ENCODE measurements at regions not wholly inside any gene's neighbourhood (a gene's known extent, or its start where the extent isn't known, plus 50 kb on each side); places are given as distances from the start of the nearest gene placed in this dataset.
"Not testable (repeated sequence)": the region's sequence is repeated elsewhere in the genome, so short reads cannot be mapped to it uniquely, and the experiment has no call there.

- Histone ChIP-seq H2BK12ac (ENCODE audit: insufficient read length, low read depth, low read length) (no peak overlapping the region), H3K79me1 (ENCODE audit: insufficient read depth, low read depth, low read length, poor library complexity, severe bottlenecking) (no peaks in the 10 kb centered on the region), H3K4me1 (ENCODE audit: insufficient read depth, low read length) (no peaks in the 10 kb centered on the region), H2AFZ (ENCODE audit: low read length) (no peak overlapping the region), H3K79me2 (ENCODE audit: insufficient read depth, low read length) (no peaks in the 10 kb centered on the region), H3K4me2 (ENCODE audit: insufficient read depth, insufficient read length, low read length) (no peak overlapping the region), H2BK15ac (ENCODE audit: low read depth, low read length) (no peak overlapping the region), H3K18ac (ENCODE audit: insufficient read length, low read depth, low read length) (no peak overlapping the region), H3K4ac (ENCODE audit: low read depth, low read length) (no peak overlapping the region), H4K91ac (ENCODE audit: insufficient read length, low read depth, low read length) (no peak overlapping the region), H3K27ac (ENCODE audit: insufficient read length, low read depth, low read length) (no peak overlapping the region), H2AK5ac (ENCODE audit: insufficient read length, low read length) (no peak overlapping the region), H3K56ac (ENCODE audit: insufficient read length, low read depth, low read length) (no peak overlapping the region), H2BK120ac (ENCODE audit: low read depth, low read length, poor library complexity, severe bottlenecking) (no peak overlapping the region), H3K23ac (ENCODE audit: insufficient read length, low read depth, low read length) (no peak overlapping the region), H3K14ac (ENCODE audit: insufficient read depth, low read length) (no peak overlapping the region), H4K5ac (ENCODE audit: insufficient read length, low read depth, low read length) (no peak overlapping the region), H3K23me2 (ENCODE audit: insufficient read length, low read depth, low read length, poor library complexity, severe bottlenecking) (no peaks in the 10 kb centered on the region), H3T11ph (ENCODE audit: low read length) (no peak overlapping the region), H3K9ac (ENCODE audit: extremely low read depth, insufficient read length, low read length) (no peak overlapping the region), H4K20me1 (ENCODE audit: control insufficient read depth, insufficient read depth, insufficient read length) (no peaks in the 10 kb centered on the region), H4K8ac (replicated peaks; ENCODE audit: insufficient read length, low read depth, low read length) (no peak overlapping the region), H2BK5ac (ENCODE audit: insufficient read length, low read length) (no peak overlapping the region), H3K27me3 (ENCODE audit: insufficient read depth, low read length) (no peaks in the 10 kb centered on the region), H2BK20ac (ENCODE audit: low read depth, low read length, poor library complexity, severe bottlenecking) (no peak overlapping the region), H3K9me3 (ENCODE audit: control insufficient read depth, low read depth, low read length) (no peaks in the 10 kb centered on the region)
- no peaks in the 10 kb centered on the region for H3K36me3 Mint-ChIP-seq (ENCODE audit: insufficient read depth in 1 of 3, low read depth in 3 of 3)
- WGBS (ENCODE audit: extremely low coverage, insufficient read length, low lambda C conversion rate): no CpG with 5 or more reads among the region's 12 CpGs
- no peaks in the 10 kb centered on the region for H3K9me3 Mint-ChIP-seq
- H3K4me1 Mint-ChIP-seq: peaks cover 3 to 15% of the 10 kb centered on the region in 2 experiments
- H3K27me3 Mint-ChIP-seq (ENCODE audit: low read depth): peaks cover 9% of the 10 kb centered on the region
- no peak overlapping the region for H3K4me3 Mint-ChIP-seq
- H3K27ac Mint-ChIP-seq: peak overlapping the region in 1 of 3 experiments; percentile 38; a peak in 1 of 7 replicates
- DNase-seq: no peak
- TF ChIP-seq, protein P1, sequence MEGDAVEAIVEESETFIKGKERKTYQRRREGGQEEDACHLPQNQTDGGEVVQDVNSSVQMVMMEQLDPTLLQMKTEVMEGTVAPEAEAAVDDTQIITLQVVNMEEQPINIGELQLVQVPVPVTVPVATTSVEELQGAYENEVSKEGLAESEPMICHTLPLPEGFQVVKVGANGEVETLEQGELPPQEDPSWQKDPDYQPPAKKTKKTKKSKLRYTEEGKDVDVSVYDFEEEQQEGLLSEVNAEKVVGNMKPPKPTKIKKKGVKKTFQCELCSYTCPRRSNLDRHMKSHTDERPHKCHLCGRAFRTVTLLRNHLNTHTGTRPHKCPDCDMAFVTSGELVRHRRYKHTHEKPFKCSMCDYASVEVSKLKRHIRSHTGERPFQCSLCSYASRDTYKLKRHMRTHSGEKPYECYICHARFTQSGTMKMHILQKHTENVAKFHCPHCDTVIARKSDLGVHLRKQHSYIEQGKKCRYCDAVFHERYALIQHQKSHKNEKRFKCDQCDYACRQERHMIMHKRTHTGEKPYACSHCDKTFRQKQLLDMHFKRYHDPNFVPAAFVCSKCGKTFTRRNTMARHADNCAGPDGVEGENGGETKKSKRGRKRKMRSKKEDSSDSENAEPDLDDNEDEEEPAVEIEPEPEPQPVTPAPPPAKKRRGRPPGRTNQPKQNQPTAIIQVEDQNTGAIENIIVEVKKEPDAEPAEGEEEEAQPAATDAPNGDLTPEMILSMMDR (conservative IDR thresholded peaks at IDR 0.05): no peak
Measured at GRCh38 chr11:134853992-134854991, 442.2 kb upstream of the B3GAT1 start.

GRCh38 chr11:134851503-134852224 is 439.6 kb upstream of the B3GAT1 start:
- H4K20me1 ChIP-seq (ENCODE audit: control insufficient read depth, insufficient read depth, insufficient read length); H3K18ac ChIP-seq (ENCODE audit: insufficient read length, low read depth, low read length); H2BK20ac ChIP-seq (ENCODE audit: low read depth, low read length, poor library complexity, severe bottlenecking); H4K91ac ChIP-seq (ENCODE audit: insufficient read length, low read depth, low read length); H3K79me1 ChIP-seq (ENCODE audit: insufficient read depth, low read depth, low read length, poor library complexity, severe bottlenecking); H3K9ac ChIP-seq (ENCODE audit: extremely low read depth, insufficient read length, low read length); H3K36me3 Mint-ChIP-seq (ENCODE audit: insufficient read depth in 1 of 3, low read depth in 3 of 3); H2BK120ac ChIP-seq (ENCODE audit: low read depth, low read length, poor library complexity, severe bottlenecking); H3K4me1 ChIP-seq (ENCODE audit: insufficient read depth, low read length); H3K4me2 ChIP-seq (ENCODE audit: insufficient read depth, insufficient read length, low read length); H3K27me3 ChIP-seq (ENCODE audit: insufficient read depth, low read length); H3K23ac ChIP-seq (ENCODE audit: insufficient read length, low read depth, low read length); H3K27me3 Mint-ChIP-seq (ENCODE audit: low read depth); H3K79me2 ChIP-seq (ENCODE audit: insufficient read depth, low read length); H3K14ac ChIP-seq (ENCODE audit: insufficient read depth, low read length); H3K27ac Mint-ChIP-seq; H4K8ac ChIP-seq (replicated peaks; ENCODE audit: insufficient read length, low read depth, low read length); H2AK5ac ChIP-seq (ENCODE audit: insufficient read length, low read length); H2BK12ac ChIP-seq (ENCODE audit: insufficient read length, low read depth, low read length); H4K5ac ChIP-seq (ENCODE audit: insufficient read length, low read depth, low read length); H3K56ac ChIP-seq (ENCODE audit: insufficient read length, low read depth, low read length); H3T11ph ChIP-seq (ENCODE audit: low read length); H3K4ac ChIP-seq (ENCODE audit: low read depth, low read length); H3K9me3 ChIP-seq (ENCODE audit: control insufficient read depth, low read depth, low read length); H3K23me2 ChIP-seq (ENCODE audit: insufficient read length, low read depth, low read length, poor library complexity, severe bottlenecking); H3K9me3 Mint-ChIP-seq; H3K4me3 Mint-ChIP-seq; H2AFZ ChIP-seq (ENCODE audit: low read length); H2BK15ac ChIP-seq (ENCODE audit: low read depth, low read length); H3K27ac ChIP-seq (ENCODE audit: insufficient read length, low read depth, low read length); H2BK5ac ChIP-seq (ENCODE audit: insufficient read length, low read length): not testable (repeated sequence)
- WGBS (ENCODE audit: extremely low coverage, insufficient read length, low lambda C conversion rate): no CpG with 5 or more reads among the region's 22 CpGs
- peak; percentile 29 for DNase-seq
- H3K4me1 Mint-ChIP-seq: peaks cover 0 to 15% of the 10 kb centered on the region in 2 experiments; a peak in 3 of 4 replicates
